GM21529 (cell line): ENCODE measurements at regions not wholly inside any gene's neighbourhood (a gene's known extent, or its start where the extent isn't known, plus 50 kb on each side); places are given as distances from the start of the nearest gene placed in this dataset.

Source experiments
- ATAC-seq: cut with Tn5 transposase; IDR thresholded peaks from one replicate; pipeline ENCODE4 v1.9.1; 2021; ENCODE audit not compliant: unreplicated experiment

DNA sequence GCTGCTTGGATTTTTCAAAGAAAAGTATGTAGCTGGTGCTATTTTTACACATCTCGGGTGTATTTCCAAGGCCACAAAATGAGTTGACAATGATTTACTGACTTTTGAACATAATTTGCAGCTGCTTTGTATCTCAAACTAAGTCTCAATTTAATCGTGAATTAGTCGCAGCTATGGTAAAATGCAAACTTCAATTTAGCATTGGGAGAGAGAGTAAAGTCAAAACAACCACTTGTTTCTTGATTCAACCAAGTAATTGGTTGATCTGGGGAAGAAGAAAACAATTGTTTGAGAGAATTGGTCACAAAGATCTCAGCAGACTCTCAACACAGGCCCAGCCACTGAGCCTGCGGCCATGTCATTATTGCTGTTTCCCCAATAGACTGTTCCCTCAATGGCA lies 75.0 kb upstream of the DYRK2 start:
- no peak for ATAC-seq

DNA sequence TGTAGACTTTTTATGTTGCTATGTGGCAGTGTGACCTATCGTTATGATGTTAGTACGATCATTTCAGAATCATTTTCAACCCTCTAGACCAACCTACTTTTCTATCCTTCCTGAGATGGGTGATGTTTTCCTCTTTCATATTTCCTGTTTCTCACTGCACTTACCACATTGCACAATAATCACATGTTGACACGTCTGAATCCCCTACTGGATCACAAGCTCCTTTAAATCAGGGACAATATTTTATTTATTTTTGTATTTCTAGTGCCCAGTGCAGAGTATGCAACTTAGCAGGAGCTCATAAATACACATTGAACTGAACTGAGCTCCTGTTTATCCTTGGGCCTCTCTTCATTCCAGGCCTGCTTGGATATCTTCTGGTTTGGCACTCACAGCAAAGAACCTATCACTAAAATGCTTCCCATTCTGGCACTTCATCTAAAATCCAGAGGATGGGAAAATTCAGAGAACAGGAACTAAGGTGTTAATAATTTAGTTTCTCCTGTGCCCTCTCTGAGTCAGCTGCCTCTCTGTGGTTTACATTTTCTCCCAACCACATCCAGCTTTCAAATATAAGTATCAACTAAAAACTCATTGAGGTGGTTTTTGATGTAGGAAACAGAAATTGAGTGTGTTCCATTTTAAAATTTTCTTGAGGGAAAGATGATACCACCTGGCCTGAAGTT lies 69.4 kb upstream of the DYRK2 start:
- ATAC-seq = no peak

DNA sequence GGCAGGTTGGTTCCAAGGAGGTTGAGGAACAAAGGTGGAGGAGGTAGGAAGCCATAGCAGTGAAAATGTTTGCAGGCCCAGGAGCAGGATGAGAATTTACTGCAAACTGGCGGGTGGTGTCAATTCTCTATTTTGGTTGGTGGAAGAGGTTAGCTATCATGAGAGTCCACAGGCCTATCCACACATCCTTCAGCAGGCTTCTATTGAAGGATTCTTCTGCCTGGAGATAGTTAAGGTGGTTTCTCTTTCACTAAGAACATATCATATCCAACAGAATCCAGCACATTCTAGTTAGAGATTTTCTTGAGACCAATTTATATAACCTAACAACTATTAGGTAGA lies 68.9 kb upstream of the DYRK2 start:
- ATAC-seq = no peak

DNA sequence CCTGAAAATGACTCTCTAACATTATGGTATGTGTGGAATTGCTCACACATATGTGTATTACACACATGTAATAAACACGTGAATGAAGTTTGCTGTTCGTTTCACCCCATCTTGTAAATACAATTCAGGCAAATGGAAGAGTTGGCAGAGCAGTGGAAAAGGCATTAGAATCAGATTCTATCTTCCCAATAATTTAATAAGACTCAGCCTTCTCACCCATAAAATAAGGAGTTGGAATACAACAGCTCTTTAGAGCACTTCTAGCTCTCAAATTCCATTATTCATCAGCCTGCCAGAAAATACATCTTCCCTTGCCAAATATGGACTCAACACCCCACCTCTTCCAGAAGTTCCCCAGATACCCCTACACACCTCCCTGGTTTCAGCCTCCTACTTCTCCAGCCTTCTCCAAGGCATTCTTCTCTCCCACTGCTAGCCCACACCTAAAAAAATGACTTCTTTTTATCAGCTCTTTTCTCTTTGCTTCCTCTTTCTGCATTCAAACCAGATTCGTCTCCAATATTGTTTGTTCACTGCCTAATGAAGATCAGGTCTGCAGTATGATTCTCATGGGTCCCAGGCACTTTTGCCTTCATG lies 66.2 kb upstream of the DYRK2 start:
- ATAC-seq = no peak

DNA sequence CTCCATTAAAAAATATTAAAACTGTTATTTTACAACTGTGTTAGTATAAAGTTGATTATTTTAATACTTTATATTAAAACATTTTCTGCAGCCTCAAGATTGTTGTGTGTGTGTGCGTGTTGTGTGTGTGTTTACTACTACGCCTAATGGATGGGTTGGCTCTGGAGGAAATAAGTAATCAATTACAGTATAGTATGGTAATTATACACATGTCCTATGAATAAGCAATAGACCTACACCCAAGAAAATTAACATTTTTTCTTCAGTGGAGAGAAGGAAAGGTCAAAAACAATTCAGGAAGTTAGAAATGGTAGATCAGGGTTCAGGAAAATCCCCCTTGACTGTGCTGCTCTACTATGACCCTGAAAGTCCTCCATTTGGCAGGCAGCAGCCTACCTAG lies 65.7 kb upstream of the DYRK2 start:
- ATAC-seq = no peak

DNA sequence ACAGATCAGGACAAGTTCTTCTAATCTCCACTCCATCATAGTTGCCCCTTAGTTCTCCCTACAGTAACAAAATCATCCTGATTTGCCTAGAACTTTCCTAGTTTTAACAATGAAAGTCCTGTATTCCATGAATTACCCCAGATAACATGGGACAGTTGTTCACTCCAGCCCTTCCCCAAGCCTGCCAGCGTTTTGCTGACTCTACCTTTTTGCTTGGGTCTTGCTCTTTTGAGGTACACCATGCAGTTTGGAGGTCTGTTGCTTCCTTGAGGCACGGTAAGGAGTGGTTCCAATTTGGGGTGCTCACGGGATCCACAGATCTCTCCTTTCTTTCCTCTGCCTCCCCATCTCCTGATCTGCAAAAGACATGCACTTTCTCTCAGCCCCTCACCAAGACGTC lies 61.6 kb upstream of the DYRK2 start:
- ATAC-seq = no peak

DNA sequence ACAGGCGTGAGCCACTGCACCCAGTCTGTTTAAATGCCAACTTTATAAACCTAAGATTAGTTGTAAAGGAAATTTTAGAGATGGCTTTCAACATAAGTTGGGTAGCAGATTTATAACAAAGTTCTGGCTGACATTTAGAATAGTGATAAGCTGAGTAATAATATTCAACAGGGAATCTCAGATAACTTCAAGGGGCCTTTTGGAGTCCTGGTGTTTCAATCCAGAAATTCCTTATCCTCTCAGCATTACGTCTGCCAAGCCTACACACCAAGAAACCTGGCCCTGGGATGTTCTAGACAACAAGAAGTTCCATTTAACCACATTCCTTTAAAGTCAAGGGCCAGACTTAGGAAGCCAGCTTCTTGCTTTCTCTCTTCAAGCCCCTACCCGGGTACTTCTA lies 59.5 kb upstream of the DYRK2 start:
- ATAC-seq = no peak

DNA sequence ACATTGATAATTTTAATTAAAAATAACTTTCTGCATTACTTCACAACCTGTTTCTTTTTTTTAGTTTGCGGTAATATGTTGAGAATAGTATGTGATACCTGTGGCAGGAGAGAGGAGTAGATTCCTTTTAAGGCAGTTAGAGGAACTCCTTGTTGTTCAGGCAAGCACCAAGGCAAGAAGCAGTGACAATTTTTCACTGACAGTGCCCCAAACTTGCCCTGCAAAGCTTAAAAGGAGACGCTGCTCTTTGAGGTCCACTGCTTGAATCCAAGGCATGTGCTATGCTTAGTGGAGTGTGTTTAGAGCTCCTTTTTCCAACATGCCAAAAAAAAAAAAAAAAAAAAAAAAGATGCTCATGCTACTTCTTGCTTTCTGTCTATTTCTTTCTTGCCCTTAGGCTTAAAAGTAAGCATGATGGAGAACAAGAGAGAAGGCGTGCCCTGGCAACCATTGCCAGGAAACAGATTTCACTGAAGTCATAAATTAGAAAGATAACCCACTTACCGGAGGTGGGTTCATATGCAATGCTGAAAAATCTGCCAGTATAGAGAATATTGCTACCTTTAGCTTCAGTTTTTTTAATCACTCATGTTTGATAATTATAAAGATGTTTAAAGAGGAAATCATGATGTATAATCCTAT lies 58.3 kb upstream of the DYRK2 start:
- ATAC-seq = no peak

DNA sequence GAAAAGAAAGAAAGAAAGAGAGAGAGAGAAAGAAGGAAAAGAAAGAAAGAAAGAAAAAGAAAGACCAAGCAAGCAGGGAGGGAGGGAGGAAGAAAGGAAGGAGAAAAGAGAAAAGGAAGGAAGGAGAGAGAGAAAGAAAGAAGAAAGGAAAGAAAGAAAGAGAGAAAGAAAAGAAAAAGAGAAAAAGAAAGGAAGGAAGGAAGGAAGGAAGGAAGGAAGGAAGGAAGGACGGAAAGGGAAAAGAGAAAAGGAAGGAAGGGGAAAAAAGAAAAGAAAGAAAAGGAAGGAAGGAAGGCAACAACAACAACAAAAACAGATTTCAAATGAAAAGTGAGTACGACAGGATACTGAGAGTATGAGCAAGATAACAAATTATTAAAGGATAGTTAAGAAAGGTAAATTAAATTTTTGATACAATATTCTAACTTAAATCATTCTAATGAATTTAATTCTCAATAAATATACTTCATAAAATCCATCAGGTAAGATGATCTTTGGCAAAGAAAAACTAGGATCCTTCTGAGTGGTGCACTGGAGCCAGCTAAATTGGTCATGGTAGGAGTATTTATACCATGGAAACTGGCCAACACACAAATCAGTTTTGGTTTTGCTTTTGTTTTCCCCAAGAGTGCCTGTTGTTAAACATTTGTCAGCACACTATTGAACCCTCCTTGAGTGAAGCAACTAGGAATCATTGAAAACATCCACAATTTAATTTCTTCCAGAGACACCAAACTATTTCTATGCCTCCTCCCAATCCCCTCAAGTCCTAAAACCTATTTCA lies 56.1 kb upstream of the DYRK2 start:
- peak; percentile 96 for ATAC-seq

DNA sequence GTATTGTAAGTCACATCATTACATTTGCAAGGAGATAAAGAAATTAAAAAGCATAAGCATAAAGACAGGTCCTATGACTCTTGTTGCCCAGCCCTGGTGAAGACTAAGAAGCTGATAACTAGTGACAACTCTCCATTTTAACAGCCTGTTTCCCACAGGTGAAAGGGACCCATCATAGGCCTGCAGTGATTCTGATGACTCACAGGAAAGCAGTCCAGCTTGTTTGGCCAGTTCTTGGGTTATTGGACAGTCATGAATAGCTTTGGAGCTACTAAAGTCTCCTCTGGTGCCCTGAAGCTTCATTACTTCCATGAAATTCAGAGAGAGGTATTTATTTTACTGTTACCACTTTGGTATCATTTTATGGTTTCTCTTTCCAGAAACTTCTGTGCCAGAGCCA lies 55.5 kb upstream of the DYRK2 start:
- no peak for ATAC-seq

DNA sequence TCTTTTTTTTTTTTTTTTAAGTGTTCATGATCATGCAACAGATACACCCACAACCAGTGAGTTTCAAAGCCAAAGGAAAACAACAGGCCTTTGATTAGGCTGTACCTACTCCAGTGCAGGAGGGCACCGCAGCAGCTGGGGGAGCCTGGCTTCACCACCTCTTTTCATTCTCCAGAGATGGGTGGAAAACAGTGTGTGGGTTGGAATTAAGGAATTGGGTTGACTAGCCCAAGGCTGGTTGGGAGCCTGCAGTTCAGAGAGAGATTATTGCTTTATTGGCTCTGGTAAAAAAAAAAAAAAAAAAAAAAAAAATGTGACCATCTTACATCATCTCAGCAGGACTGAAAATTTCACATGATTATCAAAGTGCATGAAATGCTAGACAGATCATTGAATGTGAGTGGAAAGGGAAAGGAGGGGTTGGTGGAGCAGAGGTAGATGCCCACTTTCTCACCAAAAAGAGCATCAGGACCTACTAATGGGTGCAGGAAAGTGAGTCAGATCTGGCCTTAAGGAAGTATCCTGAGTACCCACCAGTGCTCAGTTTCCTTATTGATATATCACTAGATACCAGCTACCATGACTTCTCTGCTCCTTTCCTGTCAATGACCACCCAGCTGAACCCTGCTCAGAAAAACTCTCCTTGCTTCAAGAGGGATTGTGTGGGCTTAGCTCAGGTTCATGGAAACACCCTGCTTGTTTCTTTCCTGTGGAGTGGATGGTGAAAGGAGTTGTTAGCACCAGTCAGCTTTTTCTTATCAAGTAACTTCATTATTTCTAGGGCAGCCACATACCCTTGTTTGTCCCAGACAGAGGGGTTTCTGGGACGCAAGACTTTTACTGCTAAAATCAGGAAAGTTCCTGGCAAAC lies 54.8 kb upstream of the DYRK2 start:
- no peak for ATAC-seq

DNA sequence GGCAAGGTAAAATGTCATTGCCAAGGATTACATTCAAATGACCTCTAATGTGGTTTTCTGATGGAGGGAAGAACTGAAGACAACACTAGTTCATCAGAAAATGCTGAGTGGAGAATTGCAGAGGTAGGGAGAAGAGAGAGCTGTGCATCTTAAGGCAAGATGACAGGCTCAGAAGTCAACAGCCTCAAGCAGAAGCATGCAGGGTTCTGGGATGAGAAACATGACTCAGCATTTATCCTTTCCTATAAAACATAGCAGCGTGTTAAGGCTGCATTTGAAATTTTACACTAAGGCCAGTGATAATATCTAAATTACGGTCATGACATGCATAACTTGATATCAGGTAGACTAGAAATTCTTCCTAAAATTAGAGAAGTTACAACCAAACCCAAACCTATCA lies 53.7 kb upstream of the DYRK2 start:
- ATAC-seq = no peak

DNA sequence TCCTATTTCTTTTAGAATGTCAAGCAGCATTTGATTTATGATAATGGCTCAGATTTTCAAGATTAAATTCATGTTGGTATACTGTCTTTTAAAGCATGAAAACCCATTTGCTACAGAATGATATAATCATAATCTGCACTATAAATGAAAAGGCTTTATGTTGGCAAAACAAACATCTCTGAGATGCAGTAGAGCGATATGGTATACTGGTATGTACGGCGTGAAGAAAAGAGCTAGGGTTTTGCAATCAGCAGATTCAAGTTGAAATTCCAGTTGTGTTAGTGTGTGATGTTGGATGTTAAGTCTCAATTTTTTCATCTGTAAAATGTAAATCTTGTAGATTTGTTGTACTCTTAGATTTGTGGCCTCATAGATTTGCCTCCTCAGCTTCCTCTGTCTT lies 53.2 kb upstream of the DYRK2 start:
- ATAC-seq = no peak

DNA sequence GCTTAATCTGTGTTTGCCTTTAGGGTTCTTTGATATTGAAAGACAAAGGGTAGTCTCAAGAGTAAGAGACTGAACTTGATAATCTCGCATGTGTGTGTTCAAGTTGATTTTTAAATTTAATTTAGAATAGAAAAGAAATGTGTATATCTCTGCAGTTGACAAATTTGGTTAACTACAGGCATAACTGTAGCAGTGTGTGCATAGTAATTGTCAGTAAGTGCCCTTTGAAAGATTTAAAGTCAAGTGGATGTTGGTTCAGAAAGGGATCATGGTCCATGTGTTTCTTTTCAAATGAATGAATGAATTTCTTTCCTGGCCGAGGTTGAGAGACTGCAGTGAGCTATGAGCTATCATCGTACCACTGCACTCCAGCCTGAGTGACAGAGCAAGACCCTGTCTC lies 49.9 kb upstream of the DYRK2 start:
- ATAC-seq = no peak
